NCI-H2227 (cell line): ENCODE measurements at regions not wholly inside any gene's neighbourhood (a gene's known extent, or its start where the extent isn't known, plus 50 kb on each side); places are given as distances from the start of the nearest gene placed in this dataset.

Experiments
- DNase-seq: peaks from one replicate; lab custom pipeline; 2025; ENCODE audit not compliant: unreplicated experiment; lab: John Stamatoyannopoulos, UW

- peak; percentile 23 for DNase-seq
Measured at GRCh38 chr15:36323615-36324014, 255.8 kb upstream of the CDIN1 start.

GRCh38 chr15:36325206-36325605, 254.2 kb upstream of the CDIN1 start:
- no peak for DNase-seq

- DNase-seq = no peak
Measured at GRCh38 chr15:36329592-36329991, 249.8 kb upstream of the CDIN1 start.

- no peak for DNase-seq
Measured at GRCh38 chr15:36330598-36330997, 248.8 kb upstream of the CDIN1 start.

GRCh38 chr15:36331531-36332275, 247.7 kb upstream of the CDIN1 start:
- no peak for DNase-seq

GRCh38 chr15:36332301-36332700, 247.1 kb upstream of the CDIN1 start:
- no peak for DNase-seq

GRCh38 chr15:36332896-36333295, 246.5 kb upstream of the CDIN1 start:
- DNase-seq = no peak

- DNase-seq = no peak
Measured at GRCh38 chr15:36334059-36334458, 245.4 kb upstream of the CDIN1 start.

- DNase-seq = no peak
Measured at GRCh38 chr15:36335224-36335623, 244.2 kb upstream of the CDIN1 start.

GRCh38 chr15:36335659-36336058, 243.8 kb upstream of the CDIN1 start:
- DNase-seq = no peak

- DNase-seq = no peak
Measured at GRCh38 chr15:36344887-36345286, 234.5 kb upstream of the CDIN1 start.

- DNase-seq = no peak
Measured at GRCh38 chr15:36347272-36347858, 232.1 kb upstream of the CDIN1 start.

- no peak for DNase-seq
Measured at GRCh38 chr15:36356466-36356865, 223.0 kb upstream of the CDIN1 start.

GRCh38 chr15:36356978-36357601, 222.3 kb upstream of the CDIN1 start:
- DNase-seq = no peak

GRCh38 chr15:36358094-36358493, 221.3 kb upstream of the CDIN1 start:
- DNase-seq = no peak

- DNase-seq = peak; percentile 46
Measured at GRCh38 chr15:36358523-36358922, 220.9 kb upstream of the CDIN1 start.

- DNase-seq = no peak
Measured at GRCh38 chr15:36359286-36359685, 220.1 kb upstream of the CDIN1 start.

GRCh38 chr15:36361351-36361870, 218.0 kb upstream of the CDIN1 start:
- no peak for DNase-seq

- DNase-seq = no peak
Measured at GRCh38 chr15:36362509-36362915, 216.9 kb upstream of the CDIN1 start.

GRCh38 chr15:36363335-36363734, 216.1 kb upstream of the CDIN1 start:
- no peak for DNase-seq

- no peak for DNase-seq
Measured at GRCh38 chr15:36364377-36364776, 215.0 kb upstream of the CDIN1 start.

- no peak for DNase-seq
Measured at GRCh38 chr15:36365963-36366362, 213.5 kb upstream of the CDIN1 start.
